Upper lobe of left lung (tissue), 6 donors: ENCODE measurements at regions not wholly inside any gene's neighbourhood (a gene's known extent, or its start where the extent isn't known, plus 50 kb on each side); places are given as distances from the start of the nearest gene placed in this dataset.

Experiments
- ATAC-seq, 2 donors: fragments of 200-7000 bp; cut with Tn5 transposase; one replicate each; pipeline ENCODE4 v1.9.1; 2022; ENCODE audit warnings: mild to moderate bottlenecking in 2 of 2, moderate library complexity in 2 of 2; ENCODE audit not compliant: low FRiP score in 2 of 2
- DNase-seq, 2 donors: peaks; one replicate each; pipeline ENCODE4 v3.0.0-alpha.2; 2019 to 2020
- H3K27ac ChIP-seq, 4 donors: fragments of 200-600 bp; sonication (generic); one replicate each; pipeline ENCODE4 v1.5.1; 2016 to 2019
- H3K27me3 ChIP-seq, 4 donors: fragments of 200-600 bp; sonication (generic); one replicate each; pipeline ENCODE4 v1.5.1; 2017 to 2019
- H3K36me3 ChIP-seq, 4 donors: fragments of 200-600 bp; sonication (generic); one replicate each; pipeline ENCODE4 v1.5.1; 2016 to 2019
- H3K4me1 ChIP-seq, 4 donors: fragments of 200-600 bp; sonication (generic); one replicate each; pipeline ENCODE4 v1.5.1; 2018 to 2019
- H3K4me3 ChIP-seq, 4 donors: fragments of 200-600 bp; sonication (generic); one replicate each; pipeline ENCODE4 v1.5.1; 2017 to 2019; ENCODE audit warnings: mild to moderate bottlenecking in 2 of 4, moderate library complexity in 1 of 4
- H3K9me3 ChIP-seq, 4 donors: fragments of 200-600 bp; sonication (generic); one replicate each; pipeline ENCODE4 v1.5.1; 2018 to 2019
- CTCF ChIP-seq, 6 experiments: fragments of 450-650 bp in 4 of 6; fragments of 200-600 bp in 2 of 6; sonication (generic) in 2 of 6; IDR thresholded peaks; one replicate each; pipeline ENCODE4 v1.5.1; 2016 to 2019; ENCODE audit warnings: antibody characterized with exemption in 6 of 6
- EP300 ChIP-seq, 4 donors: sonication (generic); formaldehyde crosslinking; IDR thresholded peaks; one replicate each; pipeline ENCODE4 v1.5.1; 2017; ENCODE audit warnings: antibody characterized with exemption in 4 of 4, control low read depth in 2 of 4
- POLR2A ChIP-seq, 4 donors: fragments of 450-650 bp; IDR thresholded peaks; one replicate each; pipeline ENCODE4 v1.5.1; 2016 to 2017; ENCODE audit warnings: antibody characterized with exemption in 4 of 4, mild to moderate bottlenecking in 2 of 4
- POLR2AphosphoS5 ChIP-seq, 2 donors: sonication (generic); formaldehyde crosslinking; IDR thresholded peaks; one replicate each; pipeline ENCODE4 v1.5.1; 2017; ENCODE audit warnings: antibody characterized with exemption in 2 of 2
- WGBS, 2 donors: methylation state at CpG; one replicate each; pipeline ENCODE4 v1.1.5; 2017 to 2018; 5-methylcytosine and 5-hydroxymethylcytosine counted together
- donor health status: DM: no; HTN: no; CAD: no; lungs with moderate emphysema.
- donor health status: DM: no; HTN: yes; CAD: no; lungs with severe emphysema.

- no peak overlapping the region for H3K27ac ChIP-seq
- no peaks in the 10 kb centered on the region for H3K27me3 ChIP-seq
- DNase-seq (no peak), ATAC-seq (no peak)
- no peaks in the 10 kb centered on the region for H3K36me3 ChIP-seq
- H3K9me3 ChIP-seq, result peaks cover 3 to 12% (median 8%) of the 10 kb centered on the region in 4 donors
- 79 to 92% methylated on average over 1 of the region's 1 CpG for WGBS, 2 donors
- no peaks in the 10 kb centered on the region for H3K4me1 ChIP-seq
- no peak for TF ChIP-seq EP300 (IDR thresholded peaks at IDR 0.05)
- no peak for TF ChIP-seq CTCF (IDR thresholded peaks at IDR 0.05)
- TF ChIP-seq POLR2A (IDR thresholded peaks at IDR 0.05), result no peak
- TF ChIP-seq POLR2AphosphoS5 (IDR thresholded peaks at IDR 0.05), result no peak
- H3K4me3 ChIP-seq, result no peak overlapping the region
Observed at GRCh38 chr7:25933921-25934320, 218.1 kb upstream of the NFE2L3 start.

GRCh38 chr7:25940086-25940906 lies 211.7 kb upstream of the NFE2L3 start:
- TF ChIP-seq EP300 (IDR thresholded peaks at IDR 0.05), result no peak
- no peak for TF ChIP-seq CTCF (IDR thresholded peaks at IDR 0.05)
- no peak for TF ChIP-seq POLR2A (IDR thresholded peaks at IDR 0.05)
- TF ChIP-seq POLR2AphosphoS5 (IDR thresholded peaks at IDR 0.05), result no peak
- no peaks in the 10 kb centered on the region for H3K27me3 ChIP-seq
- H3K4me1 ChIP-seq, result peaks cover 0 to 5% (median 0%) of the 10 kb centered on the region in 4 donors
- 49 to 54% methylated on average over 8 of the region's 8 CpGs for WGBS, 2 donors
- H3K4me3 ChIP-seq, result no peak overlapping the region
- ATAC-seq (no peak), DNase-seq (no peak)
- H3K9me3 ChIP-seq, result peaks cover 0 to 5% (median 0%) of the 10 kb centered on the region in 4 donors
- no peaks in the 10 kb centered on the region for H3K36me3 ChIP-seq
- no peak overlapping the region for H3K27ac ChIP-seq

- 47 to 48% methylated on average over 8 of the region's 8 CpGs for WGBS, 2 donors
- H3K27ac ChIP-seq, result peak overlapping the region in 1 of 4 donors; percentile 21
- TF ChIP-seq EP300 (IDR thresholded peaks at IDR 0.05) (no peak), POLR2A (IDR thresholded peaks at IDR 0.05) (no peak), CTCF (IDR thresholded peaks at IDR 0.05) (no peak), POLR2AphosphoS5 (IDR thresholded peaks at IDR 0.05) (no peak)
- H3K4me3 ChIP-seq, result no peak overlapping the region
- no peaks in the 10 kb centered on the region for H3K27me3 ChIP-seq
- peak in 1 of 2 donors; percentile 58 for DNase-seq
- H3K9me3 ChIP-seq, result no peaks in the 10 kb centered on the region
- ATAC-seq, result peak; percentile 9 to 54
- peaks cover 6 to 27% (median 7%) of the 10 kb centered on the region in 4 donors for H3K4me1 ChIP-seq
- no peaks in the 10 kb centered on the region for H3K36me3 ChIP-seq
Observed at GRCh38 chr7:25944777-25945515, 207.1 kb upstream of the NFE2L3 start.

GRCh38 chr7:25945608-25946007 lies 206.4 kb upstream of the NFE2L3 start:
- H3K4me1 ChIP-seq, result peaks cover 12 to 33% (median 14%) of the 10 kb centered on the region in 4 donors
- DNase-seq, result no peak
- no peaks in the 10 kb centered on the region for H3K27me3 ChIP-seq
- no peak for TF ChIP-seq CTCF (IDR thresholded peaks at IDR 0.05)
- TF ChIP-seq POLR2A (IDR thresholded peaks at IDR 0.05), result no peak
- no peak for TF ChIP-seq EP300 (IDR thresholded peaks at IDR 0.05)
- no peak for TF ChIP-seq POLR2AphosphoS5 (IDR thresholded peaks at IDR 0.05)
- H3K36me3 ChIP-seq, result no peaks in the 10 kb centered on the region
- H3K4me3 ChIP-seq, result no peak overlapping the region
- no peaks in the 10 kb centered on the region for H3K9me3 ChIP-seq
- H3K27ac ChIP-seq, result peak overlapping the region in 1 of 4 donors; percentile 21
- no peak for ATAC-seq
